BLaER1 treated with 17β-estradiol and CSF1 and Interleukin-3, amounts not matched to agents 10 nM and 100 nM (cell line): ENCODE measurements at regions not wholly inside any gene's neighbourhood (a gene's known extent, or its start where the extent isn't known, plus 50 kb on each side); places are given as distances from the start of the nearest gene placed in this dataset.
"Not testable (repeated sequence)": the region's sequence is repeated elsewhere in the genome, so short reads cannot be mapped to it uniquely, and the experiment has no call there.

Source experiments
- H3K27ac ChIP-seq, 11 experiments: shearing (Covaris generic); formaldehyde crosslinking; 2 replicates each; pipeline ENCODE4 v1.8.1; 2022
- H3K27me3 ChIP-seq, 11 experiments: shearing (Covaris generic); formaldehyde crosslinking; 2 replicates each; pipeline ENCODE4 v1.8.1; 2022
- H3K36me3 ChIP-seq, 11 experiments: shearing (Covaris generic); formaldehyde crosslinking; 2 replicates each; pipeline ENCODE4 v1.8.1; 2022
- H3K4me1 ChIP-seq, 10 experiments: shearing (Covaris generic); formaldehyde crosslinking; 2 replicates each; pipeline ENCODE4 v1.8.1; 2022
- H3K4me2 ChIP-seq, 11 experiments: shearing (Covaris generic); formaldehyde crosslinking; 2 replicates each; pipeline ENCODE4 v1.8.1; 2022
- H3K4me3 ChIP-seq, 10 experiments: shearing (Covaris generic); formaldehyde crosslinking; 2 replicates each; pipeline ENCODE4 v1.8.1; 2022
- H3K9ac ChIP-seq, 11 experiments: shearing (Covaris generic); formaldehyde crosslinking; 2 replicates each; pipeline ENCODE4 v1.8.1; 2022
- H3K9me3 ChIP-seq, 11 experiments: shearing (Covaris generic); formaldehyde crosslinking; replicated peaks in 1 of 11; 2 replicates each; pipeline ENCODE4 v1.8.1; 2022
- H4K20me1 ChIP-seq, 11 experiments: shearing (Covaris generic); formaldehyde crosslinking; 2 replicates each; pipeline ENCODE4 v1.8.1; 2022
- Cebpa-rat ChIP-seq, 11 experiments: shearing (Covaris generic); IDR thresholded peaks; 2 replicates each; pipeline ENCODE4 v1.8.1; 2022

DNA sequence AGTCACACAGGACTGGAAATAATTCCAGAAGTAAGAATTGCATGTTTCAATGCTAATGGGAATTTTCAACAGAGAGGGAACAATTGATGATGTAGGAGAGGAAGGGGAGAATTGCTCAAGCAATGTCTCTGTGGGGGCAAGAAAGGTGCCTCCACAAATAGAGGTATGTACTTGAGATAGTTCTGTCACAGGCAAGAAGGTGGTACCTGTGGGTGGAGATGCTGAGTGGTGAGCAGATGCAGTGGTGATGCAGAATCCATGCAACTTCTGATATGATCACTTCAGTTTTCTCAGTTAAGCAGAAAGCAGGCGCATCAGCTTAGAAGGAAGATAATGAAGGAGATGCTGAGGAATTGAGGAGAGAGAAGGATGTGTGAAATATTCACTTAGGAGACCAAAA, 55.1 kb upstream of the SEC24B start:
- Histone ChIP-seq H3K4me2 (no peak overlapping the region), H4K20me1 (no peaks in the 10 kb centered on the region), H3K4me3 (no peak overlapping the region), H3K27me3 (no peaks in the 10 kb centered on the region), H3K9me3 (no peaks in the 10 kb centered on the region), H3K36me3 (no peaks in the 10 kb centered on the region), H3K27ac (no peak overlapping the region), H3K9ac (no peak overlapping the region), H3K4me1 (peaks cover 0 to 5% (median 0%) of the 10 kb centered on the region in 10 experiments; a peak in 1 of 20 replicates)
- TF ChIP-seq Cebpa-rat (IDR thresholded peaks at IDR 0.05), result no peak

GRCh38 chr4:109378076-109378475, 55.5 kb upstream of the SEC24B start:
- Histone ChIP-seq H3K27ac (no peak overlapping the region), H3K27me3 (no peaks in the 10 kb centered on the region), H3K4me1 (peaks cover 0 to 5% (median 0%) of the 10 kb centered on the region in 10 experiments; a peak in 1 of 20 replicates), H3K9me3 (no peaks in the 10 kb centered on the region), H3K36me3 (no peaks in the 10 kb centered on the region), H4K20me1 (no peaks in the 10 kb centered on the region), H3K4me3 (no peak overlapping the region), H3K4me2 (no peak overlapping the region), H3K9ac (no peak overlapping the region)
- TF ChIP-seq Cebpa-rat (IDR thresholded peaks at IDR 0.05), result no peak

DNA sequence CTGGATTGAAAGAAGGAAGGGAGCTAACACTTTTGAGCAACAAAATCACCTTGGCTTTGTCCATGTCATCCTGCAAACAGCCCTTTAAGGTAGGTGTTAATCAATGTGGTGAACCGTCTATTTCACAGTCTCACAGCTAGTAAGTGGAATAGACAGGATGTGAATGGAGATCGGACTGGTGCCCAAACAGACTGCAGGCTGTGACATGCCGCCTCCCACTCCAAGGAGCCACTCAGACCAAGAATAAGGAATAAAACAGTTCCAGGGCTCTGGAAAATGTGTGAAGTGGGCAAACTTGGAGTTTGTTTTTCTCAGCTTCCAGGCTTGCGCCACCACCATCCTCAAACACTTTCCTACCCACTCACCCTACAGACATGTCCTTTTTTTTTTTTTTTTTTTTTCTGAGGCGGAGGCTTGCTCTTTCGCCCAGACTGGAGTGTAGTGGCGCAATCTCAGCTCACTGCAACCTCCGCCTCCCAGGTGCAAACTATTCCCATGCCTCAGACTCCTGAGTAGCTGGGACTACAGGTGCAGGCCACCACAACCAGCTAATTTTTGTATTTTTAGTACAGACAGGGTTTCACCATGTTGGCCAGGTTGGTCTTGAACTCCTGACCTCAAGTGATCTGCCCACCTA, 57.7 kb upstream of the SEC24B start:
- H3K27ac ChIP-seq, result no peak overlapping the region
- no peaks in the 10 kb centered on the region for H3K27me3 ChIP-seq
- no peak overlapping the region for H3K4me3 ChIP-seq
- H3K9ac ChIP-seq, result no peak overlapping the region
- H3K36me3 ChIP-seq, result no peaks in the 10 kb centered on the region
- TF ChIP-seq Cebpa-rat (IDR thresholded peaks at IDR 0.05), result no peak
- H3K4me2 ChIP-seq, result no peak overlapping the region
- peaks cover 0 to 5% (median 0%) of the 10 kb centered on the region in 10 experiments; a peak in 1 of 20 replicates for H3K4me1 ChIP-seq
- no peaks in the 10 kb centered on the region for H4K20me1 ChIP-seq
- H3K9me3 ChIP-seq, result no peaks in the 10 kb centered on the region

DNA sequence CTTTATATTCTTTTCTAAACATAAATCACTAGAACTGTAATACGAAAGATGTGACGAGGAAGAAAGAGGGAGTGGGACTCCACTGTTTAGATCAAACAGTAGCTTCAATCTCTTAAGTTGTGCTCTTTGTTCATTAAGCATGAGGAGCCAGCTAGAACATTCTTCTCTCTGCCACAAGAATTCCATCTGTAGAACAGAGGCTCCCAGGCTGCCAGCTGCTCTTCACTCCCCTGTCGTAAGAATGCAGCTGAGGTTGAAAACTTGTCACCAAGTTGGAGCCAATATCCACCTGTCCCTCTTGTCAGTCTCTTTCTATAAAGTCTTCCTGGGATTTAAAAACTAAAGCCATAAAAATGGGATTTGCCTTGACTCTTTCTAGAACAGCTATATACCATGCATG, 65.0 kb upstream of the SEC24B start:
- Histone ChIP-seq H3K9me3 (0 out of 22 replicates have a peak, but pooled peaks cover 0 to 4% (median 0%) of the 10 kb centered on the region in 11 experiments), H3K36me3 (no peaks in the 10 kb centered on the region), H3K27ac (no peak overlapping the region), H3K4me3 (no peak overlapping the region), H4K20me1 (no peaks in the 10 kb centered on the region), H3K4me1 (no peaks in the 10 kb centered on the region), H3K27me3 (no peaks in the 10 kb centered on the region), H3K4me2 (no peak overlapping the region), H3K9ac (no peak overlapping the region)
- no peak for TF ChIP-seq Cebpa-rat (IDR thresholded peaks at IDR 0.05)

DNA sequence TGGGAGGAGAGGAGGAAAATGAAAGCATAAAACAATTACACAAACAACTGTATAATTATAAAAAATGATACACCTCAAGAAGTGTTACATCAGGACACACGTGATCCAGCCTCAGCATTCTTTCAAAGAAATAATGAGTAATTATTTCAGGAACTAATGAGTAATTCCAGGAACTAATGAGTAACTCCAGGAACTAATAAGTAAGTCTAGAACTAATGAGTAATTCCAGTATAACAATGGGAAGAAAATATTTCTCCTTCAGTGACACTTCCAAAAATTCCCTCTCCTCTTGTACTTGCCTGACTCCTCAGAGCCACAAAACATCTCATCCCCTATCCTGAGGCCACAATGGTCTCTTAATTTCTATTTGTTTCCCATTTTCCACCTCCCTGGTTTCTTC, 63.5 kb upstream of the COL25A1 start:
- H3K4me2 ChIP-seq, result no peak overlapping the region
- H3K4me3 ChIP-seq, result no peak overlapping the region
- no peak overlapping the region for H3K27ac ChIP-seq
- H3K4me1 ChIP-seq, result no peaks in the 10 kb centered on the region
- no peaks in the 10 kb centered on the region for H4K20me1 ChIP-seq
- no peak for TF ChIP-seq Cebpa-rat (IDR thresholded peaks at IDR 0.05)
- 0 out of 22 replicates have a peak, but pooled peaks cover 0 to 4% (median 0%) of the 10 kb centered on the region in 11 experiments for H3K9me3 ChIP-seq
- no peak overlapping the region for H3K9ac ChIP-seq
- peaks cover 0 to 16% (median 6%) of the 10 kb centered on the region in 11 experiments; a peak in 12 of 22 replicates for H3K27me3 ChIP-seq
- no peaks in the 10 kb centered on the region for H3K36me3 ChIP-seq

- peaks cover 0 to 23% (median 12%) of the 10 kb centered on the region in 11 experiments; a peak in 13 of 22 replicates for H3K27me3 ChIP-seq
- H3K4me1 ChIP-seq, H4K20me1 ChIP-seq, H3K4me3 ChIP-seq, H3K9ac ChIP-seq, H3K9me3 ChIP-seq, H3K27ac ChIP-seq, H3K4me2 ChIP-seq, H3K36me3 ChIP-seq: not testable (repeated sequence)
Measured at GRCh38 chr4:109365297-109365696, 62.8 kb upstream of the COL25A1 start.

DNA sequence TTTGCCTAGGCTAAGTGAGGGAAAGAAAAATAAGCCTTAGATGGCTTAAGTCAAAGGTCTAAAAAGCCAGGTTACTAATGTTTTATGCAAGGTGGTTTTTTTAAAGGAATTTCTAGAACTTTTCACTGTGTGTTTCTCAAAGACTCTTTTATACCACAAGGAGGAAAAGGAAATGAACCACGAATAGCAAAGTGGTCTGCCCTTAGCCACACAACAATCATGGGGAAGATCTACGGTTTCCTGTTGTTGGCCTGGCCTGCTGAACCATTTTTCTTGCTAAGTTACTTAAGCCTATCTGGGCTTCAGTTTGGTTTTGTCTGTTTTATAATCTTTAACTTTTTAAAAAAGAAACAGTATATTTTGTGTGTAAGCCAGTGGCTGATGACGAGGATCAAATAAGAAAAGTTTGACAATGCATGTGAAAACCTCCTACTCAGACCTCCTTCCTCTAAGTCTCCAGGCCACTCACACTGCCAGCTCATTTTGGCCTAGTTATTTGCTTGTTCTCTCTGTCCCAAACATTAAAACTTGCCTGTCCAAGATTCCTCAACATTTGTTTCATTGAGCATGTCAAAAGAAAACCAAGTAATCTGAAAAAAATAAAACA, 56.7 kb upstream of the COL25A1 start:
- Histone ChIP-seq H3K36me3 (no peaks in the 10 kb centered on the region), H3K9ac (no peak overlapping the region), H4K20me1 (no peaks in the 10 kb centered on the region), H3K4me2 (peak overlapping the region; percentile 9 to 73 (median 52); a peak in 20 of 22 replicates), H3K4me3 (no peak overlapping the region), H3K9me3 (peaks cover 0 to 10% (median 5%) of the 10 kb centered on the region in 11 experiments; a peak in 4 of 22 replicates), H3K4me1 (peaks cover 8 to 18% (median 14%) of the 10 kb centered on the region in 10 experiments; a peak in 19 of 20 replicates), H3K27me3 (peaks cover 5 to 62% (median 24%) of the 10 kb centered on the region in 11 experiments; a peak in 15 of 22 replicates), H3K27ac (no peak overlapping the region)
- no peak for TF ChIP-seq Cebpa-rat (IDR thresholded peaks at IDR 0.05)

GRCh38 chr4:109355835-109356234, 53.4 kb upstream of the COL25A1 start:
- Histone ChIP-seq H3K36me3 (no peaks in the 10 kb centered on the region), H3K4me3 (no peak overlapping the region), H3K9me3 (peaks cover 0 to 10% (median 5%) of the 10 kb centered on the region in 11 experiments; a peak in 4 of 22 replicates), H3K4me2 (no peak overlapping the region), H4K20me1 (no peaks in the 10 kb centered on the region), H3K27ac (no peak overlapping the region), H3K9ac (no peak overlapping the region), H3K27me3 (peaks cover 0 to 51% (median 17%) of the 10 kb centered on the region in 11 experiments; a peak in 14 of 22 replicates), H3K4me1 (peaks cover 8 to 18% (median 14%) of the 10 kb centered on the region in 10 experiments; a peak in 19 of 20 replicates)
- no peak for TF ChIP-seq Cebpa-rat (IDR thresholded peaks at IDR 0.05)

DNA sequence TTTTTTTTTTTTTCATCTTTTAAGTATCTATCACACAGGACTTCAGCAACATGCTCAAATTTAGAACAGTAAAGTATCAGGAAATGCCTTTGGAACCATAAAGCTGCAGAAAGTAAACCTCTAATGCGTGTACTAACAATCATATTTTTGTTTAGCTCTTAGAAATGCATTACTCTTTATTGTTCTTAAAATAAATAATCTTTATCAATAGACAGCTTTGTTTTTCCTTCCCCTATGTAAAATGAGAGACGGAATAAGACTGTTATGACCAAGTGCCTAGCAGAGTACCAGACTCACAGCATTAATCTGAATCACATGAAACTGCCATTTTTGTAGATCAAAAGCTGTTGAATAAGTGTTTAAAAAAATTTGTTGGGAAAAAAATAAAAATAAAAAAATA, 50.5 kb upstream of the COL25A1 start:
- no peaks in the 10 kb centered on the region for H3K36me3 ChIP-seq

More for the DNA sequence above, 50.5 kb upstream of the COL25A1 start:
- H3K4me3 ChIP-seq, result no peak overlapping the region
- no peak overlapping the region for H3K9ac ChIP-seq
- H3K4me1 ChIP-seq, result no peaks in the 10 kb centered on the region
- no peak overlapping the region for H3K4me2 ChIP-seq
- TF ChIP-seq Cebpa-rat (IDR thresholded peaks at IDR 0.05), result no peak
- no peaks in the 10 kb centered on the region for H4K20me1 ChIP-seq
- H3K9me3 ChIP-seq, result peaks cover 0 to 12% (median 6%) of the 10 kb centered on the region in 11 experiments; a peak in 5 of 22 replicates
- no peak overlapping the region for H3K27ac ChIP-seq
- peaks cover 0 to 28% (median 11%) of the 10 kb centered on the region in 11 experiments; a peak in 11 of 22 replicates for H3K27me3 ChIP-seq
